H1 (cell line): ENCODE measurements at regions not wholly inside any gene's neighbourhood (a gene's known extent, or its start where the extent isn't known, plus 50 kb on each side); places are given as distances from the start of the nearest gene placed in this dataset.

Source experiments
- CTCF ChIA-PET: fragments of 300-600 bp; sonication (Branson Sonifier 250); formaldehyde crosslinking; loops from one replicate; lab custom pipeline; 2021; ENCODE audit not compliant: partially characterized antibody; lab: Charles Lee
- POLR2A ChIA-PET: fragments of 300-600 bp; sonication (Branson Sonifier 250); formaldehyde crosslinking; loops from one replicate; lab custom pipeline; 2021; ENCODE audit warnings: inconsistent platforms; ENCODE audit not compliant: partially characterized antibody; lab: Charles Lee
- DNase-seq, 2 experiments: peaks; one replicate each; pipeline versions ENCODE4 v3.0.0 to v3.0.0-alpha.2; 2010 to 2022; ENCODE audit warnings: low spot score in 2 of 2, low read depth in 1 of 2, mixed read lengths in 1 of 2
- FAIRE-seq: peaks from 2 replicates; lab custom pipeline; 2011; peaks lifted over from hg19 to GRCh38; lab: Jason Lieb, UNC
- H2AFZ ChIP-seq: 2 replicates; pipeline ENCODE4 v1.8.1; 2012; ENCODE audit warnings: low read length, inconsistent platforms
- H2AK5ac ChIP-seq: 2 replicates; pipeline ENCODE4 v1.6.1; 2013; ENCODE audit warnings: low read depth, low read length
- H2BK120ac ChIP-seq: replicated peaks from 2 replicates; pipeline ENCODE3; 2013; ENCODE audit warnings: low read depth, low read length, inconsistent platforms
- H2BK12ac ChIP-seq: 2 replicates; pipeline ENCODE4 v1.6.1; 2013; ENCODE audit warnings: low read depth, low read length
- H2BK15ac ChIP-seq: 2 replicates; pipeline ENCODE4 v1.6.1; 2013; ENCODE audit warnings: low read length
- H2BK20ac ChIP-seq: 2 replicates; pipeline ENCODE4 v1.6.1; 2013; ENCODE audit warnings: low read length
- H2BK5ac ChIP-seq: 2 replicates; pipeline ENCODE4 v1.6.1; 2013; ENCODE audit warnings: low read depth, low read length
- H3K14ac ChIP-seq: 2 replicates; pipeline ENCODE4 v1.6.1; 2013; ENCODE audit warnings: inconsistent platforms; ENCODE audit not compliant: insufficient read length
- H3K18ac ChIP-seq: 2 replicates; pipeline ENCODE4 v1.6.1; 2013; ENCODE audit warnings: low read length; ENCODE audit errors: extremely low read depth
- H3K23ac ChIP-seq: 2 replicates; pipeline ENCODE4 v1.6.1; 2013; ENCODE audit warnings: inconsistent platforms; ENCODE audit not compliant: insufficient read length
- H3K23me2 ChIP-seq: 2 replicates; pipeline ENCODE4 v1.6.1; 2013; ENCODE audit warnings: low read depth, low read length
- H3K27ac ChIP-seq: 2 replicates; pipeline ENCODE4 v1.6.1; 2011; ENCODE audit warnings: low read depth, low read length, inconsistent platforms
- H3K27me3 ChIP-seq, 4 experiments: replicated peaks in 1 of 4; 1 replicate in 1 of 4; 2 replicates in 3 of 4; pipeline versions ENCODE4 v1.6.1 to v1.8.1; 2011 to 2013; ENCODE audit warnings: low read length in 3 of 4, mild to moderate bottlenecking in 3 of 4, inconsistent platforms in 2 of 4, mixed read lengths in 2 of 4, moderate library complexity in 1 of 4; ENCODE audit not compliant: control insufficient read depth in 3 of 4, insufficient read depth in 3 of 4; ENCODE audit errors: extremely low read depth in 1 of 4
- H3K36me3 ChIP-seq, 4 experiments: 2 replicates each; pipeline versions ENCODE4 v1.6.1 to v1.8.1; 2011 to 2013; ENCODE audit warnings: mild to moderate bottlenecking in 4 of 4, low read length in 3 of 4, moderate library complexity in 2 of 4, control low read depth in 1 of 4, inconsistent platforms in 1 of 4; ENCODE audit not compliant: insufficient read depth in 4 of 4, control insufficient read depth in 2 of 4
- H3K4ac ChIP-seq: replicated peaks from 2 replicates; pipeline ENCODE3; 2013; ENCODE audit warnings: low read length, low read depth, mixed read lengths, inconsistent platforms; ENCODE audit not compliant: insufficient read length
- H3K4me1 ChIP-seq, 4 experiments: replicated peaks in 1 of 4; 1 replicate in 1 of 4; 2 replicates in 3 of 4; pipeline versions ENCODE4 v1.6.1 to v1.8.1; 2011 to 2013; ENCODE audit warnings: low read length in 3 of 4, inconsistent platforms in 2 of 4, mixed read lengths in 1 of 4; ENCODE audit not compliant: insufficient read depth in 4 of 4, control insufficient read depth in 3 of 4
- H3K4me2 ChIP-seq, 2 experiments: 2 replicates each; pipeline versions ENCODE4 v1.6.1 to v1.8.1; 2011 to 2013; ENCODE audit warnings: low read depth in 2 of 2, low read length in 2 of 2, control low read depth in 1 of 2, inconsistent platforms in 1 of 2, mild to moderate bottlenecking in 1 of 2; ENCODE audit not compliant: insufficient read depth in 1 of 2
- H3K4me3 ChIP-seq, 4 experiments: fragments of 200-600, 300-600 bp in 1 of 4; sonication (generic), shearing (Covaris generic), sonication (Bioruptor Twin) in 1 of 4; 2 replicates each; pipeline versions ENCODE4 v1.5.1 to v1.8.1; 2011 to 2016; ENCODE audit warnings: low read length in 4 of 4, low read depth in 3 of 4, control low read depth in 2 of 4, inconsistent platforms in 2 of 4, mild to moderate bottlenecking in 2 of 4, mixed read lengths in 1 of 4, moderate library complexity in 1 of 4; ENCODE audit not compliant: insufficient read depth in 2 of 4; ENCODE audit errors: extremely low read depth in 1 of 4
- H3K56ac ChIP-seq: replicated peaks from 2 replicates; pipeline ENCODE3; 2013; ENCODE audit warnings: low read depth, mild to moderate bottlenecking, mixed read lengths, low read length, inconsistent platforms; ENCODE audit not compliant: insufficient read length
- H3K79me1 ChIP-seq: 2 replicates; pipeline ENCODE4 v1.6.1; 2013; ENCODE audit warnings: low read depth, low read length, control low read depth
- H3K79me2 ChIP-seq, 2 experiments: 2 replicates each; pipeline versions ENCODE4 v1.6.1 to v1.8.1; 2012 to 2013; ENCODE audit warnings: low read length in 2 of 2, mild to moderate bottlenecking in 2 of 2, inconsistent platforms in 1 of 2; ENCODE audit not compliant: insufficient read depth in 2 of 2, control insufficient read depth in 1 of 2
- H3K9ac ChIP-seq, 4 experiments: replicated peaks in 1 of 4; 1 replicate in 1 of 4; 2 replicates in 3 of 4; pipeline versions ENCODE4 v1.6.1 to v1.8.1; 2011 to 2013; ENCODE audit warnings: low read depth in 3 of 4, low read length in 3 of 4, control low read depth in 2 of 4, mild to moderate bottlenecking in 2 of 4, moderate library complexity in 2 of 4, inconsistent platforms in 1 of 4; ENCODE audit errors: extremely low read depth in 1 of 4
- H3K9me3 ChIP-seq, 2 experiments: 2 replicates each; pipeline versions ENCODE4 v1.6.1 to v1.8.1; 2012 to 2013; ENCODE audit warnings: mild to moderate bottlenecking in 2 of 2, moderate library complexity in 2 of 2, control low read depth in 1 of 2, inconsistent platforms in 1 of 2, low read depth in 1 of 2, low read length in 1 of 2, mixed read lengths in 1 of 2; ENCODE audit not compliant: insufficient read depth in 2 of 2
- H4K20me1 ChIP-seq, 2 experiments: replicated peaks in 1 of 2; 2 replicates each; pipeline versions ENCODE3 to v1.8.1; 2011 to 2013; ENCODE audit warnings: inconsistent platforms in 2 of 2, low read length in 2 of 2, mild to moderate bottlenecking in 1 of 2; ENCODE audit not compliant: insufficient read depth in 2 of 2, control insufficient read depth in 1 of 2
- H4K5ac ChIP-seq: 2 replicates; pipeline ENCODE4 v1.6.1; 2013; ENCODE audit warnings: low read length, low read depth, mixed read lengths, inconsistent platforms; ENCODE audit not compliant: insufficient read length
- H4K8ac ChIP-seq: 2 replicates; pipeline ENCODE4 v1.8.0; 2013; ENCODE audit warnings: mild to moderate bottlenecking, moderate library complexity, low read length, inconsistent platforms; ENCODE audit not compliant: insufficient read depth; ENCODE audit errors: extremely low read depth
- H4K91ac ChIP-seq: replicated peaks from 2 replicates; pipeline ENCODE3; 2013; ENCODE audit warnings: low read length, mixed read lengths, inconsistent platforms; ENCODE audit not compliant: insufficient read length
- ASH2L ChIP-seq: fragments of 200-600, 300-600 bp; sonication (generic); IDR thresholded peaks from one replicate; pipeline ENCODE4 v1.7.1; 2017; ENCODE audit warnings: low read length
- BCL11A ChIP-seq, 2 experiments: IDR thresholded peaks; one replicate each; pipeline ENCODE4 v1.6.1; 2011; ENCODE audit warnings: low read depth in 2 of 2, low read length in 2 of 2, mild to moderate bottlenecking in 2 of 2
- CBX5 ChIP-seq: fragments of 300-800, 300-1000 bp; sonication (generic); IDR thresholded peaks from 2 replicates; pipeline ENCODE4 v1.7.1; 2016; ENCODE audit warnings: antibody characterized with exemption, low read length, low read depth
- HDAC2 ChIP-seq, 2 experiments: fragments of 300-600 bp in 1 of 2; sonication (generic) in 1 of 2; IDR thresholded peaks; 2 replicates each; pipeline ENCODE4 v1.6.1; 2011 to 2012; ENCODE audit warnings: low read depth in 2 of 2, low read length in 2 of 2, mild to moderate bottlenecking in 2 of 2, moderate library complexity in 2 of 2, borderline replicate concordance in 1 of 2, inconsistent platforms in 1 of 2
- NRF1 ChIP-seq: IDR thresholded peaks from 2 replicates; pipeline ENCODE4 v1.6.1; 2011; ENCODE audit warnings: mild to moderate bottlenecking, low read depth, low read length, improper control_type of control experiment
- RFX5 ChIP-seq: IDR thresholded peaks from 2 replicates; pipeline ENCODE4 v1.6.1; 2011; ENCODE audit warnings: low read depth, low read length, improper control_type of control experiment, borderline replicate concordance
- RNF2 ChIP-seq: fragments of 200-900, 300-1000 bp; sonication (generic); IDR thresholded peaks from 2 replicates; pipeline ENCODE4 v1.7.1; 2016; ENCODE audit warnings: borderline replicate concordance, low read depth, mild to moderate bottlenecking, antibody characterized with exemption, low read length; ENCODE audit not compliant: poor library complexity, severe bottlenecking; ENCODE audit errors: missing control alignments
- SIRT6 ChIP-seq: IDR thresholded peaks from one replicate; pipeline ENCODE4 v1.7.1; 2012; ENCODE audit warnings: low read length, inconsistent platforms
- TAF1 ChIP-seq: IDR thresholded peaks from 2 replicates; pipeline ENCODE4 v1.6.1; 2011; ENCODE audit warnings: mild to moderate bottlenecking, low read depth, low read length
- TCF12 ChIP-seq: IDR thresholded peaks from 2 replicates; pipeline ENCODE4 v1.6.1; 2011; ENCODE audit warnings: low read depth, mild to moderate bottlenecking, low read length
- WGBS, 2 experiments: shearing (Covaris generic) in 1 of 2; methylation state at CpG; one replicate each; pipeline versions ENCODE4 v1.1.6 to v1.1.7; 2013 to 2015; ENCODE audit warnings: low lambda C conversion rate in 2 of 2, mixed read lengths in 2 of 2, inconsistent platforms in 1 of 2, low coverage in 1 of 2, missing lambda C conversion rate in 1 of 2; ENCODE audit not compliant: insufficient replicate concordance in 2 of 2, insufficient coverage in 1 of 2, insufficient read length in 1 of 2; ENCODE audit errors: extremely low coverage in 1 of 2, missing lambda C conversion rate in 1 of 2; 5-methylcytosine and 5-hydroxymethylcytosine counted together
- TF ChIP-seq, protein P1 (sequence below), 3 experiments: IDR thresholded peaks; 1 replicate in 2 of 3; 2 replicates in 1 of 3; pipeline versions ENCODE4 v1.5.1 to v1.6.1; 2011; ENCODE audit warnings: low read length in 3 of 3, mild to moderate bottlenecking in 3 of 3, inconsistent platforms in 2 of 3, low read depth in 1 of 3, moderate library complexity in 1 of 3; ENCODE audit not compliant: insufficient read depth in 1 of 3; ENCODE audit errors: control extremely low read depth in 1 of 3

DNA sequence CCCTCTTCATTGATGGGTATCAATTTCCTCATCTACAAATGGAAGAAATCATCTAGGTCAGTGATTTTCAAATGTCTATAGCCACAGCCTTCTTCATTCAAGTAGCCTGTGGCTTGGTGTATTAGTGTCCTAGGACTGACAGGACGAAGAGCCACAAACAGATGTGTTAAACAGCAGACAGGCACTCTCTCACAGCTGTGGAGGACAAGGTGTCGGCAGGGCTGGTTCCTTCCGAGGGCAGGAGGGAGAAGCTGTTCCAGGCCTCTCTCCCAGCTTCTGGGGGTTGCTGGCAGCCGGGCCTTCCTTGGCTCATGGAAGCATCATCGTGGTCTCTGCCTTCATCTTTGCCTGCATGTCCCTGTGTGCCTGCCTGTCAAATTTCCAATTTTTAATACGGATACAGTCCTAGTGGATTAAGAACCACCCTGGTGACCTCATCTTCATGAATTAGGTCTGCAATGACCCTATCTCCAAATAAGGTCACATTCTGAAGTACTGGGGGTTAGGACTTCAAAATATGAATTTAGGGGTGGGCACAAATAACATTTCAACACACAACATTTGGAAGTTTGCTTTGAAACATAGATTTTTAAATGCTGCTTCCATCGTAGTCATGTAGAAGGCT lies 86.5 kb downstream of the PTGR3 start:
- ChIA-PET POLR2A (no interaction called here), CTCF (interaction anchor here (2.1 kb wide), 1 partner anchor 10 kb away, joined by 6 read pairs; no protein-coding TSS in a partner anchor)
- no peaks in the 10 kb centered on the region for H3K9me3 ChIP-seq
- no peak overlapping the region for H3K4me2 ChIP-seq
- H3K23me2 ChIP-seq = peaks cover 3% of the 10 kb centered on the region; the same call in 1 of the 2 replicates
- DNase-seq (peak in 1 of 2 experiments; percentile 16), FAIRE-seq (no peak)
- no peak overlapping the region; a peak in 2 of 7 replicates for H3K9ac ChIP-seq
- H4K20me1 ChIP-seq = no peaks in the 10 kb centered on the region
- H3K14ac ChIP-seq = no peak overlapping the region
- no peak overlapping the region for H2BK120ac ChIP-seq
- H2AK5ac ChIP-seq = no peak overlapping the region
- no peak overlapping the region for H3K4me3 ChIP-seq
- H2BK15ac ChIP-seq = no peak overlapping the region
- H3K79me2 ChIP-seq = no peaks in the 10 kb centered on the region
- H2BK5ac ChIP-seq = no peak overlapping the region
- H3K27me3 ChIP-seq = no peaks in the 10 kb centered on the region
- no peak overlapping the region; the same call in 1 of the 2 replicates for H4K8ac ChIP-seq
- no peak overlapping the region for H3K56ac ChIP-seq
- H3K27ac ChIP-seq = no peak overlapping the region
- H3K36me3 ChIP-seq = no peaks in the 10 kb centered on the region
- H3K4ac ChIP-seq = no peak overlapping the region
- H2AFZ ChIP-seq = no peak overlapping the region
- H4K5ac ChIP-seq = no peak overlapping the region
- no peak overlapping the region for H3K23ac ChIP-seq
- no peak overlapping the region for H2BK12ac ChIP-seq
- no peak overlapping the region for H2BK20ac ChIP-seq
- no peak overlapping the region for H4K91ac ChIP-seq
- WGBS, 2 experiments = 93% methylated on average over 7 of the region's 7 CpGs; no CpG with 5 or more reads in 1 of the 2 experiments
- no peak overlapping the region for H3K18ac ChIP-seq
- no peaks in the 10 kb centered on the region for H3K4me1 ChIP-seq
- no peaks in the 10 kb centered on the region for H3K79me1 ChIP-seq
- TF ChIP-seq TAF1 (no peak), ASH2L (no peak), TCF12 (no peak), BCL11A (IDR thresholded peaks at IDR 0.05; ENCODE audit: low read depth in 2 of 2, low read length in 2 of 2) (no peak), RFX5 (no peak), CBX5 (no peak), HDAC2 (IDR thresholded peaks at IDR 0.05; ENCODE audit: borderline replicate concordance in 1 of 2, low read depth in 2 of 2, low read length in 2 of 2) (no peak), SIRT6 (no peak), NRF1 (no peak), RNF2 (no peak)
- TF ChIP-seq, protein P1, sequence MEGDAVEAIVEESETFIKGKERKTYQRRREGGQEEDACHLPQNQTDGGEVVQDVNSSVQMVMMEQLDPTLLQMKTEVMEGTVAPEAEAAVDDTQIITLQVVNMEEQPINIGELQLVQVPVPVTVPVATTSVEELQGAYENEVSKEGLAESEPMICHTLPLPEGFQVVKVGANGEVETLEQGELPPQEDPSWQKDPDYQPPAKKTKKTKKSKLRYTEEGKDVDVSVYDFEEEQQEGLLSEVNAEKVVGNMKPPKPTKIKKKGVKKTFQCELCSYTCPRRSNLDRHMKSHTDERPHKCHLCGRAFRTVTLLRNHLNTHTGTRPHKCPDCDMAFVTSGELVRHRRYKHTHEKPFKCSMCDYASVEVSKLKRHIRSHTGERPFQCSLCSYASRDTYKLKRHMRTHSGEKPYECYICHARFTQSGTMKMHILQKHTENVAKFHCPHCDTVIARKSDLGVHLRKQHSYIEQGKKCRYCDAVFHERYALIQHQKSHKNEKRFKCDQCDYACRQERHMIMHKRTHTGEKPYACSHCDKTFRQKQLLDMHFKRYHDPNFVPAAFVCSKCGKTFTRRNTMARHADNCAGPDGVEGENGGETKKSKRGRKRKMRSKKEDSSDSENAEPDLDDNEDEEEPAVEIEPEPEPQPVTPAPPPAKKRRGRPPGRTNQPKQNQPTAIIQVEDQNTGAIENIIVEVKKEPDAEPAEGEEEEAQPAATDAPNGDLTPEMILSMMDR (IDR thresholded peaks at IDR 0.05; ENCODE audit: control extremely low read depth in 1 of 3, insufficient read depth in 1 of 3, low read depth in 1 of 3, low read length in 3 of 3) = no peak
